Glutamatergic neuron (in vitro differentiated cells): ENCODE measurements at regions not wholly inside any gene's neighbourhood (a gene's known extent, or its start where the extent isn't known, plus 50 kb on each side); places are given as distances from the start of the nearest gene placed in this dataset.
A peak's percentile ranks its signal among the peaks of the same experiment; 100 is the strongest.

ENCODE experiments used
- DNase-seq: peaks from one replicate; pipeline ENCODE4 v3.0.0; 2022
- H3K27ac Mint-ChIP-seq: one replicate; pipeline ENCODE4 v1.8.0; 2020; ENCODE audit warnings: mild to moderate bottlenecking, mixed read lengths, inconsistent platforms; ENCODE audit not compliant: unreplicated experiment
- H3K27me3 Mint-ChIP-seq: one replicate; pipeline ENCODE4 v1.8.0; 2020; ENCODE audit warnings: mild to moderate bottlenecking, moderate library complexity, mixed read lengths, inconsistent platforms; ENCODE audit not compliant: unreplicated experiment
- H3K36me3 Mint-ChIP-seq: one replicate; pipeline ENCODE4 v1.8.0; 2020; ENCODE audit warnings: mild to moderate bottlenecking, mixed read lengths, inconsistent platforms; ENCODE audit not compliant: unreplicated experiment
- H3K4me1 Mint-ChIP-seq: one replicate; pipeline ENCODE4 v1.8.0; 2020; ENCODE audit warnings: mild to moderate bottlenecking, low read depth, mixed read lengths, inconsistent platforms; ENCODE audit not compliant: unreplicated experiment
- H3K4me3 Mint-ChIP-seq: one replicate; pipeline ENCODE4 v1.8.0; 2020; ENCODE audit warnings: mild to moderate bottlenecking, mixed read lengths, inconsistent platforms; ENCODE audit not compliant: unreplicated experiment
- H3K9me3 Mint-ChIP-seq: one replicate; pipeline ENCODE4 v1.8.0; 2020; ENCODE audit warnings: mild to moderate bottlenecking, moderate library complexity, mixed read lengths, inconsistent platforms; ENCODE audit not compliant: unreplicated experiment
- CTCF ChIP-seq: fragments of 200-600 bp; sonication (generic); IDR thresholded peaks from one replicate; pipeline ENCODE4 v1.5.0; 2021; ENCODE audit not compliant: partially characterized antibody, unreplicated experiment

- Mint-ChIP-seq H3K27ac (no peak overlapping the region), H3K9me3 (no peaks in the 10 kb centered on the region), H3K4me3 (no peak overlapping the region), H3K36me3 (no peaks in the 10 kb centered on the region), H3K4me1 (no peaks in the 10 kb centered on the region), H3K27me3 (no peaks in the 10 kb centered on the region)
- DNase-seq: no peak
- TF ChIP-seq CTCF: no peak
Observed at GRCh38 chr13:62321895-62322294, 906.2 kb upstream of the PCDH20 start.

GRCh38 chr13:62321139-62321538 is 905.5 kb upstream of the PCDH20 start:
- Mint-ChIP-seq H3K27me3 (no peaks in the 10 kb centered on the region), H3K4me3 (no peak overlapping the region), H3K36me3 (no peaks in the 10 kb centered on the region), H3K27ac (no peak overlapping the region), H3K4me1 (no peaks in the 10 kb centered on the region), H3K9me3 (no peaks in the 10 kb centered on the region)
- TF ChIP-seq CTCF: no peak
- no peak for DNase-seq

- Mint-ChIP-seq H3K9me3 (no peaks in the 10 kb centered on the region), H3K4me3 (no peak overlapping the region), H3K36me3 (no peaks in the 10 kb centered on the region), H3K27me3 (no peaks in the 10 kb centered on the region), H3K27ac (no peak overlapping the region), H3K4me1 (no peaks in the 10 kb centered on the region)
- DNase-seq: no peak
- peak; percentile 31 for TF ChIP-seq CTCF
Observed at GRCh38 chr13:62320129-62321108, 904.8 kb upstream of the PCDH20 start.

- no peak overlapping the region for H3K27ac Mint-ChIP-seq
- no peaks in the 10 kb centered on the region for H3K27me3 Mint-ChIP-seq
- no peak for TF ChIP-seq CTCF
- no peaks in the 10 kb centered on the region for H3K9me3 Mint-ChIP-seq
- DNase-seq: no peak
- H3K4me3 Mint-ChIP-seq: no peak overlapping the region
- no peaks in the 10 kb centered on the region for H3K4me1 Mint-ChIP-seq
- no peaks in the 10 kb centered on the region for H3K36me3 Mint-ChIP-seq
Observed at GRCh38 chr13:62309904-62310303, 894.3 kb upstream of the PCDH20 start.

GRCh38 chr13:62305756-62306155 is 890.1 kb upstream of the PCDH20 start:
- no peak overlapping the region for H3K4me3 Mint-ChIP-seq
- no peak for TF ChIP-seq CTCF
- no peaks in the 10 kb centered on the region for H3K9me3 Mint-ChIP-seq
- H3K27me3 Mint-ChIP-seq: no peaks in the 10 kb centered on the region
- no peak overlapping the region for H3K27ac Mint-ChIP-seq
- no peaks in the 10 kb centered on the region for H3K4me1 Mint-ChIP-seq
- H3K36me3 Mint-ChIP-seq: no peaks in the 10 kb centered on the region
- DNase-seq: no peak
